GM23338 (cell line): ENCODE measurements at regions not wholly inside any gene's neighbourhood (a gene's known extent, or its start where the extent isn't known, plus 50 kb on each side); places are given as distances from the start of the nearest gene placed in this dataset.

Experiments
- ATAC-seq: fragments of 200-7000 bp; cut with Tn5 transposase; 3 replicates; pipeline ENCODE4 v1.9.1; 2020
- DNase-seq: peaks from one replicate; pipeline ENCODE4 v3.0.0-alpha.2; 2015; ENCODE audit warnings: low spot score
- H2AFZ ChIP-seq: fragments of 200-600 bp; sonication (generic); 2 replicates; pipeline ENCODE4 v1.8.0; 2016; ENCODE audit warnings: antibody characterized with exemption, mild to moderate bottlenecking, moderate library complexity
- H3F3A ChIP-seq: fragments of 200-600 bp; sonication (generic); replicated peaks from 2 replicates; pipeline ENCODE4 v1.8.0; 2017; ENCODE audit warnings: antibody characterized with exemption, mixed run types, low read depth
- H3K27ac ChIP-seq: fragments of 200-600 bp; sonication (generic); 2 replicates; pipeline ENCODE4 v1.6.1; 2016; ENCODE audit warnings: low read depth
- H3K27me3 ChIP-seq: fragments of 200-600 bp; sonication (generic); 2 replicates; pipeline ENCODE4 v1.8.0; 2016; ENCODE audit warnings: mild to moderate bottlenecking, mixed run types, moderate library complexity; ENCODE audit not compliant: insufficient read depth
- H3K36me3 ChIP-seq: fragments of 200-600 bp; sonication (generic); 2 replicates; pipeline ENCODE4 v1.8.0; 2016; ENCODE audit warnings: mild to moderate bottlenecking; ENCODE audit not compliant: insufficient read depth
- H3K4me1 ChIP-seq: fragments of 200-600 bp; sonication (generic); 2 replicates; pipeline ENCODE4 v1.8.0; 2016; ENCODE audit warnings: mild to moderate bottlenecking, moderate library complexity; ENCODE audit not compliant: insufficient read depth
- H3K4me2 ChIP-seq: fragments of 200-600 bp; sonication (generic); 2 replicates; pipeline ENCODE4 v1.7.1; 2017; ENCODE audit warnings: mixed run types
- H3K4me3 ChIP-seq: fragments of 200-600 bp; sonication (generic); 2 replicates; pipeline ENCODE4 v1.6.1; 2016; ENCODE audit warnings: mixed run types
- H3K79me2 ChIP-seq: fragments of 200-600 bp; sonication (generic); replicated peaks from 2 replicates; pipeline ENCODE4 v1.8.0; 2017; ENCODE audit warnings: mild to moderate bottlenecking; ENCODE audit not compliant: insufficient read depth
- H3K9me2 ChIP-seq: fragments of 200-600 bp; sonication (generic); 2 replicates; pipeline ENCODE4 v1.8.0; 2017; ENCODE audit not compliant: insufficient read depth
- H4K20me1 ChIP-seq: fragments of 200-600 bp; sonication (generic); replicated peaks from 2 replicates; pipeline ENCODE4 v1.8.0; 2017; ENCODE audit warnings: mild to moderate bottlenecking; ENCODE audit not compliant: insufficient read depth
- H3K27ac Mint-ChIP-seq: 2 replicates; pipeline ENCODE4 v1.8.0; 2020; ENCODE audit warnings: inconsistent platforms, mild to moderate bottlenecking, moderate library complexity, mixed read lengths
- H3K27me3 Mint-ChIP-seq: 3 replicates; pipeline ENCODE4 v1.8.0; 2022; ENCODE audit warnings: low read depth, mild to moderate bottlenecking, moderate library complexity, mixed read lengths, inconsistent platforms; ENCODE audit not compliant: insufficient read depth, poor library complexity
- H3K36me3 Mint-ChIP-seq: 3 replicates; pipeline ENCODE4 v1.8.0; 2021; ENCODE audit warnings: low read depth, mild to moderate bottlenecking, inconsistent platforms, moderate library complexity, mixed read lengths
- H3K4me1 Mint-ChIP-seq: 3 replicates; pipeline ENCODE4 v1.8.0; 2020; ENCODE audit warnings: mild to moderate bottlenecking, inconsistent platforms, mixed read lengths
- H3K4me3 Mint-ChIP-seq: 3 replicates; pipeline ENCODE4 v1.8.0; 2021; ENCODE audit warnings: moderate library complexity, mild to moderate bottlenecking, inconsistent platforms, mixed read lengths
- H3K9me3 Mint-ChIP-seq: 3 replicates; pipeline ENCODE4 v1.8.0; 2020; ENCODE audit warnings: moderate library complexity, mild to moderate bottlenecking, inconsistent platforms, mixed read lengths
- ETS1 ChIP-seq: IDR thresholded peaks from 2 replicates; pipeline ENCODE4 v1.6.1; 2016; ENCODE audit warnings: antibody characterized with exemption
- EZH2phosphoT487 ChIP-seq: fragments of 200-600 bp; sonication (generic); IDR thresholded peaks from one replicate; pipeline ENCODE4 v1.8.1; 2018; ENCODE audit warnings: antibody characterized with exemption; ENCODE audit not compliant: unreplicated experiment
- JUNB ChIP-seq: IDR thresholded peaks from one replicate; pipeline ENCODE4 v1.6.1; 2016; ENCODE audit warnings: antibody characterized with exemption; ENCODE audit not compliant: unreplicated experiment
- STAT1 ChIP-seq: IDR thresholded peaks from one replicate; pipeline ENCODE4 v1.6.1; 2016; ENCODE audit warnings: antibody characterized with exemption; ENCODE audit not compliant: unreplicated experiment
- ZNF114 ChIP-seq: fragments of 250-450 bp; sonication (Bioruptor Pico); IDR thresholded peaks from 2 replicates; pipeline ENCODE4 v1.5.0; 2020; ENCODE audit warnings: mild to moderate bottlenecking, moderate library complexity
- ZNF331 ChIP-seq: fragments of 250-450 bp; sonication (Bioruptor Pico); IDR thresholded peaks from 2 replicates; pipeline ENCODE4 v1.5.0; 2020; ENCODE audit warnings: low read depth, mild to moderate bottlenecking, moderate library complexity
- ZNF462 ChIP-seq: fragments of 250-450 bp; sonication (Bioruptor Pico); IDR thresholded peaks from 2 replicates; pipeline ENCODE4 v1.5.0; 2020; ENCODE audit warnings: mild to moderate bottlenecking, moderate library complexity
- TF ChIP-seq, protein P1 (sequence below), 2 experiments: fragments of 200-600 bp in 1 of 2; sonication (generic) in 1 of 2; conservative IDR thresholded peaks; 2 replicates each; pipeline versions ENCODE4 v1.5.1 to v1.6.1; 2016 to 2017; ENCODE audit warnings: antibody characterized with exemption in 2 of 2, low read depth in 2 of 2, mild to moderate bottlenecking in 2 of 2, moderate library complexity in 1 of 2

DNA sequence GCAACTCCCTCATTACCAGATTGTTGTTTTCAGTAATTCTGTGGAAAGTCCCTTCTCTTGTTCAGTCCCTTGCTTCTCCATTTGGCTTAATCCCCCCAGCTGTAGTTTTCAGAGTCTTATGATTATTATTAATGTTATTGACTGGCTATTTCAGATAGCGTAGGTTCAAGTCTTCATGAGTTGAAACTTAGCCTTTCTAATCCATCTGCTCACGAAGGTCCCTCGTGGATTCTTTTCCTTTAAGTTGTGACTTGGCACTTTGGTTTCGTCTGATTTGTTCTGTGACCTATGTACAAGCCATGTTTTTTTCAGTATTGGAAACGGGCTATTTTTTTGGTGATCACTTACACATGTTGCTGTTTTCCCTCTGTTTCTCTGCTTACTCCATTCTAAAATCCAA lies 260.3 kb downstream of the TMEM167A start (continued):
- no peak for TF ChIP-seq ZNF462 (CRISPR knock-in tag)
- TF ChIP-seq, protein P1, sequence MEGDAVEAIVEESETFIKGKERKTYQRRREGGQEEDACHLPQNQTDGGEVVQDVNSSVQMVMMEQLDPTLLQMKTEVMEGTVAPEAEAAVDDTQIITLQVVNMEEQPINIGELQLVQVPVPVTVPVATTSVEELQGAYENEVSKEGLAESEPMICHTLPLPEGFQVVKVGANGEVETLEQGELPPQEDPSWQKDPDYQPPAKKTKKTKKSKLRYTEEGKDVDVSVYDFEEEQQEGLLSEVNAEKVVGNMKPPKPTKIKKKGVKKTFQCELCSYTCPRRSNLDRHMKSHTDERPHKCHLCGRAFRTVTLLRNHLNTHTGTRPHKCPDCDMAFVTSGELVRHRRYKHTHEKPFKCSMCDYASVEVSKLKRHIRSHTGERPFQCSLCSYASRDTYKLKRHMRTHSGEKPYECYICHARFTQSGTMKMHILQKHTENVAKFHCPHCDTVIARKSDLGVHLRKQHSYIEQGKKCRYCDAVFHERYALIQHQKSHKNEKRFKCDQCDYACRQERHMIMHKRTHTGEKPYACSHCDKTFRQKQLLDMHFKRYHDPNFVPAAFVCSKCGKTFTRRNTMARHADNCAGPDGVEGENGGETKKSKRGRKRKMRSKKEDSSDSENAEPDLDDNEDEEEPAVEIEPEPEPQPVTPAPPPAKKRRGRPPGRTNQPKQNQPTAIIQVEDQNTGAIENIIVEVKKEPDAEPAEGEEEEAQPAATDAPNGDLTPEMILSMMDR (conservative IDR thresholded peaks at IDR 0.05; ENCODE audit: low read depth in 2 of 2): no peak
- no peak for TF ChIP-seq JUNB
- no peak for TF ChIP-seq ZNF331
- no peak for TF ChIP-seq ETS1
- TF ChIP-seq STAT1: no peak

DNA sequence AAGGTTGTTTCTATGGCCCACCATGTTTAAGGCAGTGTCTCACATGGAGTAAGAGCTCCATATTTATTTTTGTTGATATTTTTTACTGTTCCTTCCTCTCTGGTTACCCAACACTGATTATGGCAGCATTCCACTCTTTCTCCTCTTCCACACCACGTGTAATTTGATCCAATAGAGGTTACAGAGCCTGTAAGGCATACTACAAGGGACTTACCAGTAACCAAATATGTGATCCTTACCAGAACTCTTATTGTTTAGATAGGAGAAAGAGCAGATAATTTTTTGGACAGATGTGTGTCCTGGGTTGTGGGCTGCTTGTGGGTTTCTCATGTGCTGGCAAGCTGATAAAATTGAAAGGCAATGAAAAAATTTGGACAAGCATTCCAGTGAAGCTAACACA lies 261.3 kb downstream of the TMEM167A start:
- Histone ChIP-seq H3K9me2 (peaks cover 18% of the 10 kb centered on the region), H3K27me3 (no peaks in the 10 kb centered on the region), H3K79me2 (no peaks in the 10 kb centered on the region), H4K20me1 (no peaks in the 10 kb centered on the region), H3K4me3 (no peak overlapping the region), H3K4me1 (peaks cover 26% of the 10 kb centered on the region), H3K36me3 (no peaks in the 10 kb centered on the region), H3K27ac (no peak overlapping the region), H2AFZ (peak overlapping the region; percentile 11; the same call in 1 of the 2 replicates), H3K4me2 (no peak overlapping the region), H3F3A (no peaks in the 10 kb centered on the region)
- H3K4me1 Mint-ChIP-seq: peaks cover 31% of the 10 kb centered on the region
- no peaks in the 10 kb centered on the region for H3K9me3 Mint-ChIP-seq
- no peak overlapping the region for H3K27ac Mint-ChIP-seq
- TF ChIP-seq ZNF114 (CRISPR knock-in tag) (no peak), EZH2phosphoT487 (no peak)
- no peak overlapping the region for H3K4me3 Mint-ChIP-seq
- H3K36me3 Mint-ChIP-seq: no peaks in the 10 kb centered on the region; the same call in 2 of the 3 replicates
- DNase-seq: no peak
- no peaks in the 10 kb centered on the region for H3K27me3 Mint-ChIP-seq
- ATAC-seq: no peak
